Endothelial cell of umbilical vein (primary cell): ENCODE measurements at regions not wholly inside any gene's neighbourhood (a gene's known extent, or its start where the extent isn't known, plus 50 kb on each side); places are given as distances from the start of the nearest gene placed in this dataset.

Experiments used
- BruUV-seq: library from RNA; stranded (reverse); fragments of 400-500 nt; replicated peaks from 2 replicates; lab custom pipeline; 2021; lab: Mats Ljungman, UMichigan
- CTCF ChIA-PET: fragments of 300-600, 350-600 bp; sonication (Branson Sonifier 250); formaldehyde crosslinking; loops from one replicate; lab custom pipeline; 2021; ENCODE audit warnings: antibody characterized with exemption, inconsistent platforms; lab: Charles Lee
- POLR2A ChIA-PET: fragments of 300-600, 350-600 bp; sonication (Branson Sonifier 250); formaldehyde crosslinking; loops from one replicate; lab custom pipeline; 2021; ENCODE audit warnings: antibody characterized with exemption, inconsistent platforms; lab: Charles Lee
- DNase-seq: peaks from one replicate; pipeline ENCODE4 v3.0.0-alpha.2; 2011; ENCODE audit warnings: low read depth, low spot score
- FAIRE-seq: peaks from 2 replicates; lab custom pipeline; 2011; peaks lifted over from hg19 to GRCh38; lab: Jason Lieb, UNC
- H2AFZ ChIP-seq: 2 replicates; pipeline ENCODE4 v1.6.0; 2012; ENCODE audit warnings: low read depth, low read length, control low read depth, inconsistent platforms
- H3K27ac ChIP-seq: 2 replicates; pipeline ENCODE4 v1.5.1; 2011; ENCODE audit warnings: low read depth, mild to moderate bottlenecking, control low read depth, low read length, moderate library complexity; ENCODE audit not compliant: insufficient read depth
- H3K27me3 ChIP-seq, 2 experiments: 2 replicates each; pipeline versions ENCODE4 v1.6.0 to v1.6.1; 2011; ENCODE audit warnings: low read length in 2 of 2, mixed read lengths in 1 of 2; ENCODE audit not compliant: control insufficient read depth in 2 of 2, insufficient read depth in 2 of 2
- H3K36me3 ChIP-seq, 2 experiments: 2 replicates in 1 of 2; 3 replicates in 1 of 2; pipeline ENCODE4 v1.5.1; 2011; ENCODE audit warnings: low read length in 2 of 2, mild to moderate bottlenecking in 1 of 2, moderate library complexity in 1 of 2; ENCODE audit not compliant: control insufficient read depth in 2 of 2, insufficient read depth in 2 of 2; ENCODE audit errors: extremely low read depth in 1 of 2
- H3K4me1 ChIP-seq: 3 replicates; pipeline ENCODE4 v1.5.1; 2011; ENCODE audit warnings: mild to moderate bottlenecking, low read length; ENCODE audit not compliant: control insufficient read depth, insufficient read depth; ENCODE audit errors: extremely low read depth
- H3K4me2 ChIP-seq: 2 replicates; pipeline ENCODE4 v1.6.1; 2011; ENCODE audit warnings: low read length, control low read depth, mixed read lengths; ENCODE audit not compliant: insufficient read depth
- H3K4me3 ChIP-seq, 3 experiments: fragments of 200-600 bp in 1 of 3; sonication (generic), shearing (Covaris generic) in 1 of 3; replicated peaks in 1 of 3; 2 replicates each; pipeline ENCODE4 v1.5.1; 2011 to 2016; ENCODE audit warnings: control low read depth in 3 of 3, low read length in 3 of 3, mild to moderate bottlenecking in 2 of 3, inconsistent platforms in 1 of 3, low read depth in 1 of 3, moderate library complexity in 1 of 3; ENCODE audit not compliant: insufficient read depth in 1 of 3
- H3K79me2 ChIP-seq: 2 replicates; pipeline ENCODE4 v1.6.0; 2012; ENCODE audit warnings: low read length, inconsistent platforms; ENCODE audit not compliant: control insufficient read depth, insufficient read depth
- H3K9ac ChIP-seq: replicated peaks from 2 replicates; pipeline ENCODE3; 2011; ENCODE audit warnings: low read length, control low read depth; ENCODE audit not compliant: insufficient read depth; ENCODE audit errors: extremely low read depth
- H3K9me1 ChIP-seq: replicated peaks from 3 replicates; pipeline ENCODE4 v1.6.0; 2011; ENCODE audit warnings: mild to moderate bottlenecking, low read length; ENCODE audit not compliant: control insufficient read depth, insufficient read depth; ENCODE audit errors: extremely low read depth
- H3K9me3 ChIP-seq: replicated peaks from 2 replicates; pipeline ENCODE4 v1.5.1; 2012; ENCODE audit warnings: low read length, inconsistent platforms; ENCODE audit not compliant: control insufficient read depth, insufficient read depth
- H4K20me1 ChIP-seq: replicated peaks from 2 replicates; pipeline ENCODE3; 2011; ENCODE audit warnings: mild to moderate bottlenecking, low read length; ENCODE audit not compliant: control insufficient read depth, insufficient read depth; ENCODE audit errors: extremely low read depth
- CTCF ChIP-seq, 2 donors: IDR thresholded peaks; 1 replicate in 1 of 2; 2 replicates in 1 of 2; pipeline ENCODE4 v1.5.1; 2011; ENCODE audit warnings: low read length in 2 of 2, mild to moderate bottlenecking in 2 of 2, moderate library complexity in 2 of 2, control low read depth in 1 of 2, inconsistent platforms in 1 of 2, low read depth in 1 of 2; ENCODE audit not compliant: insufficient read depth in 1 of 2; ENCODE audit errors: extremely low read depth in 1 of 2
- EZH2 ChIP-seq: IDR thresholded peaks from 2 replicates; pipeline ENCODE4 v1.6.1; 2012; ENCODE audit warnings: borderline replicate concordance, low read depth, mild to moderate bottlenecking, moderate library complexity, low read length, inconsistent platforms; ENCODE audit not compliant: severe bottlenecking
- FOS ChIP-seq: IDR thresholded peaks from 2 replicates; pipeline ENCODE4 v1.6.1; 2011; ENCODE audit warnings: mild to moderate bottlenecking, low read length, moderate library complexity, borderline replicate concordance; ENCODE audit not compliant: insufficient read depth
- GATA2 ChIP-seq: IDR thresholded peaks from 2 replicates; pipeline ENCODE4 v1.7.0; 2011; ENCODE audit warnings: low read depth, mild to moderate bottlenecking, moderate library complexity, mixed read lengths, low read length; ENCODE audit not compliant: insufficient read length, insufficient read depth
- JUN ChIP-seq: IDR thresholded peaks from 2 replicates; pipeline ENCODE4 v1.6.1; 2011; ENCODE audit warnings: borderline replicate concordance, low read depth; ENCODE audit not compliant: insufficient read length, insufficient read depth
- MAX ChIP-seq: IDR thresholded peaks from 2 replicates; pipeline ENCODE4 v1.6.1; 2011; ENCODE audit not compliant: insufficient read depth, insufficient read length
- MYC ChIP-seq: IDR thresholded peaks from one replicate; pipeline ENCODE4 v1.6.1; 2011; ENCODE audit warnings: mild to moderate bottlenecking, low read depth, low read length
- POLR2A ChIP-seq: IDR thresholded peaks from 2 replicates; pipeline ENCODE4 v1.6.1; 2012; ENCODE audit warnings: low read depth, mild to moderate bottlenecking, control low read depth, low read length
- POLR2AphosphoS5 ChIP-seq: IDR thresholded peaks from 2 replicates; pipeline ENCODE4 v1.6.1; 2012; ENCODE audit warnings: low read depth, mild to moderate bottlenecking, control low read depth, low read length, moderate library complexity; ENCODE audit not compliant: insufficient read depth
- dilution Hi-C: fragments of 300-500 bp; cut with MboI; formaldehyde crosslinking; loops from one replicate; pipeline ENCODE4 v1.15.0; 2019; ENCODE audit warnings: low sequenced_read_pairs; ENCODE audit not compliant: extremely low pct_ligation_motif_present
- intact Hi-C: fragments of 100-400 bp; cut with micrococcal nuclease; formaldehyde crosslinking; loops from one replicate; pipeline ENCODE4 v1.10.0; 2022

GRCh38 chr15:45827275-45827674 is 192.4 kb downstream of the SQOR start:
- no peak overlapping the region for H3K9ac ChIP-seq
- no peaks in the 10 kb centered on the region for H3K79me2 ChIP-seq
- peak; percentile 26 for DNase-seq
- no peaks in the 10 kb centered on the region for H4K20me1 ChIP-seq
- no peak overlapping the region for H3K4me2 ChIP-seq
- H3K9me1 ChIP-seq, result no peaks in the 10 kb centered on the region
- H3K4me3 ChIP-seq, result no peak overlapping the region
- FAIRE-seq, result no peak
- ChIA-PET POLR2A (no interaction called here), CTCF (interaction anchor here (1.0 to 1.4 kb wide), 2 partner anchors 9 to 32 kb away, joined by 4 read pairs; no protein-coding TSS in a partner anchor)
- dilution Hi-C loops (no loop called here), intact Hi-C loops (no loop called here)
- H3K27ac ChIP-seq, result no peak overlapping the region
- no peaks in the 10 kb centered on the region for H3K9me3 ChIP-seq
- H2AFZ ChIP-seq, result peak overlapping the region; percentile 20
- H3K36me3 ChIP-seq, result no peaks in the 10 kb centered on the region
- no peaks in the 10 kb centered on the region for H3K27me3 ChIP-seq
- no TSS peak for BruUV-seq
- H3K4me1 ChIP-seq, result no peaks in the 10 kb centered on the region
- TF ChIP-seq MYC (no peak), CTCF (IDR thresholded peaks at IDR 0.05; ENCODE audit: extremely low read depth in 1 of 2, insufficient read depth in 1 of 2, low read depth in 1 of 2, low read length in 2 of 2) (no peak), EZH2 (no peak), FOS (no peak), GATA2 (no peak), MAX (no peak), POLR2AphosphoS5 (no peak), POLR2A (no peak), JUN (no peak)
